GM19023 (cell line): ENCODE measurements at regions not wholly inside any gene's neighbourhood (a gene's known extent, or its start where the extent isn't known, plus 50 kb on each side); places are given as distances from the start of the nearest gene placed in this dataset.
"Not testable (repeated sequence)": the region's sequence is repeated elsewhere in the genome, so short reads cannot be mapped to it uniquely, and the experiment has no call there.

ENCODE experiments used
- ATAC-seq: cut with Tn5 transposase; IDR thresholded peaks from one replicate; pipeline ENCODE4 v1.9.1; 2021; ENCODE audit warnings: mild to moderate bottlenecking, moderate library complexity; ENCODE audit not compliant: unreplicated experiment

GRCh38 chr18:34942276-34942675, 98.9 kb upstream of the MAPRE2 start:
- ATAC-seq: no peak

GRCh38 chr18:34942975-34943374, 98.2 kb upstream of the MAPRE2 start:
- ATAC-seq: no peak

GRCh38 chr18:34943587-34943986, 97.6 kb upstream of the MAPRE2 start:
- ATAC-seq: no peak

GRCh38 chr18:34947711-34948125, 93.5 kb upstream of the MAPRE2 start:
- no peak for ATAC-seq

- no peak for ATAC-seq
Measured at GRCh38 chr18:34951625-34952379, 89.4 kb upstream of the MAPRE2 start.

GRCh38 chr18:34953212-34953611, 88.0 kb upstream of the MAPRE2 start:
- no peak for ATAC-seq

GRCh38 chr18:34955494-34955893, 85.7 kb upstream of the MAPRE2 start:
- ATAC-seq: not testable (repeated sequence)

- ATAC-seq: no peak
Measured at GRCh38 chr18:34956663-34957062, 84.5 kb upstream of the MAPRE2 start.

GRCh38 chr18:34957119-34957863, 83.9 kb upstream of the MAPRE2 start:
- no peak for ATAC-seq

GRCh38 chr18:34957864-34958259, 83.4 kb upstream of the MAPRE2 start:
- ATAC-seq: no peak

- no peak for ATAC-seq
Measured at GRCh38 chr18:34959211-34959829, 81.9 kb upstream of the MAPRE2 start.

GRCh38 chr18:34959989-34960388, 81.2 kb upstream of the MAPRE2 start:
- ATAC-seq: no peak

GRCh38 chr18:34965108-34965507, 76.1 kb upstream of the MAPRE2 start:
- ATAC-seq: no peak

GRCh38 chr18:34965566-34965965, 75.6 kb upstream of the MAPRE2 start:
- ATAC-seq: no peak

GRCh38 chr18:34970106-34970505, 71.1 kb upstream of the MAPRE2 start:
- no peak for ATAC-seq

GRCh38 chr18:34971313-34971712, 69.9 kb upstream of the MAPRE2 start:
- no peak for ATAC-seq

GRCh38 chr18:34972765-34973414, 68.3 kb upstream of the MAPRE2 start:
- no peak for ATAC-seq

GRCh38 chr18:34976123-34976522, 65.1 kb upstream of the MAPRE2 start:
- ATAC-seq: no peak

GRCh38 chr18:34976534-34976898, 64.7 kb upstream of the MAPRE2 start:
- ATAC-seq: no peak

GRCh38 chr18:34976899-34977837, 64.0 kb upstream of the MAPRE2 start:
- ATAC-seq: peak; percentile 77
